NT2/D1 (cell line): ENCODE measurements at regions not wholly inside any gene's neighbourhood (a gene's known extent, or its start where the extent isn't known, plus 50 kb on each side); places are given as distances from the start of the nearest gene placed in this dataset.

Experiments used
- DNase-seq: peaks from one replicate; pipeline ENCODE4 v3.0.0-alpha.2; 2011; ENCODE audit warnings: low read depth, low spot score
- H3K27me3 ChIP-seq: 2 replicates; pipeline ENCODE4 v1.6.0; 2011; ENCODE audit warnings: mild to moderate bottlenecking; ENCODE audit not compliant: insufficient read length, insufficient read depth
- H3K36me3 ChIP-seq: 2 replicates; pipeline ENCODE4 v1.6.1; 2011; ENCODE audit warnings: mild to moderate bottlenecking, low read length, mixed read lengths; ENCODE audit not compliant: insufficient read depth, insufficient read length
- H3K4me1 ChIP-seq: 2 replicates; pipeline ENCODE4 v1.5.1; 2011; ENCODE audit not compliant: insufficient read depth, insufficient read length
- H3K4me3 ChIP-seq: 2 replicates; pipeline ENCODE4 v1.5.1; 2011; ENCODE audit warnings: low read depth; ENCODE audit not compliant: insufficient read length
- H3K9ac ChIP-seq: 2 replicates; pipeline ENCODE4 v1.6.0; 2011; ENCODE audit warnings: low read depth; ENCODE audit not compliant: insufficient read length
- H3K9me3 ChIP-seq: 2 replicates; pipeline ENCODE4 v1.5.1; 2011; ENCODE audit warnings: mild to moderate bottlenecking, low read length; ENCODE audit not compliant: insufficient read depth
- SUZ12 ChIP-seq: IDR thresholded peaks from 2 replicates; pipeline ENCODE4 v1.6.1; 2011; ENCODE audit not compliant: insufficient read length, insufficient read depth; ENCODE audit errors: extremely low read depth
- YY1 ChIP-seq: IDR thresholded peaks from 2 replicates; pipeline ENCODE4 v1.6.1; 2011; ENCODE audit not compliant: insufficient read length, insufficient read depth
- ZNF274 ChIP-seq: IDR thresholded peaks from 2 replicates; pipeline ENCODE4 v1.6.1; 2011; ENCODE audit warnings: mild to moderate bottlenecking, low read depth, low read length

- Histone ChIP-seq H3K36me3 (no peaks in the 10 kb centered on the region), H3K9me3 (no peaks in the 10 kb centered on the region), H3K4me1 (no peaks in the 10 kb centered on the region), H3K4me3 (no peak overlapping the region), H3K27me3 (no peaks in the 10 kb centered on the region), H3K9ac (no peak overlapping the region)
- TF ChIP-seq YY1 (no peak), ZNF274 (no peak), SUZ12 (no peak)
- DNase-seq: no peak
Observed at GRCh38 chr5:2239201-2239910, 356.6 kb upstream of the IRX4 start.

GRCh38 chr5:2238732-2239131 lies 356.0 kb upstream of the IRX4 start:
- Histone ChIP-seq H3K4me1 (no peaks in the 10 kb centered on the region), H3K36me3 (no peaks in the 10 kb centered on the region), H3K4me3 (no peak overlapping the region), H3K27me3 (no peaks in the 10 kb centered on the region), H3K9me3 (no peaks in the 10 kb centered on the region), H3K9ac (no peak overlapping the region)
- no peak for DNase-seq
- TF ChIP-seq ZNF274: no peak
- no peak for TF ChIP-seq SUZ12
- TF ChIP-seq YY1: no peak

DNA sequence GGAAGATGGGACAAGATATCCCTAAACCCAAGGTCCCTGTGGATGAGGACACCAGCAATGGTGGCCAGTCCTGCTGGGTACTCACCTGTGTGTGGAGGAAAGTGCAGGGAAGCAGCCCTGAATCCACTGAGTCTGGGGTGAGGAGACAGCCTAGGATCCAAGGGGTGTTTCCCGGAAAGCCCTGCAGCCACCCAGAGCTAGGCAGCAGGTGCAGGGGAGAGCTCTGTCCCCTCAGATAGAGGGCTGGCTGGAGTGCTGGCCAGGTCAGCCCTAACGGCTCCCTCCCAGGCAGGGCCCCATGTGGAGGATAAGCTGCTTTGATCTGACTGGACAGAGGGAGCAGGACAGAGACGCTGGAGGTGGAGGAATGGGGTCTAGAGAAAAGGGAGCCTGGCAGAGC lies 344.7 kb upstream of the IRX4 start:
- Histone ChIP-seq H3K4me3 (no peak overlapping the region), H3K27me3 (no peaks in the 10 kb centered on the region), H3K9me3 (no peaks in the 10 kb centered on the region), H3K36me3 (no peaks in the 10 kb centered on the region), H3K9ac (no peak overlapping the region), H3K4me1 (no peaks in the 10 kb centered on the region)
- no peak for TF ChIP-seq ZNF274
- TF ChIP-seq SUZ12: no peak
- no peak for TF ChIP-seq YY1
- DNase-seq: no peak

GRCh38 chr5:2224689-2225088 lies 342.0 kb upstream of the IRX4 start:
- Histone ChIP-seq H3K27me3 (no peaks in the 10 kb centered on the region), H3K9ac (no peak overlapping the region), H3K4me3 (no peak overlapping the region), H3K9me3 (no peaks in the 10 kb centered on the region), H3K36me3 (no peaks in the 10 kb centered on the region), H3K4me1 (no peaks in the 10 kb centered on the region)
- no peak for TF ChIP-seq SUZ12
- TF ChIP-seq YY1: no peak
- TF ChIP-seq ZNF274: no peak
- no peak for DNase-seq

DNA sequence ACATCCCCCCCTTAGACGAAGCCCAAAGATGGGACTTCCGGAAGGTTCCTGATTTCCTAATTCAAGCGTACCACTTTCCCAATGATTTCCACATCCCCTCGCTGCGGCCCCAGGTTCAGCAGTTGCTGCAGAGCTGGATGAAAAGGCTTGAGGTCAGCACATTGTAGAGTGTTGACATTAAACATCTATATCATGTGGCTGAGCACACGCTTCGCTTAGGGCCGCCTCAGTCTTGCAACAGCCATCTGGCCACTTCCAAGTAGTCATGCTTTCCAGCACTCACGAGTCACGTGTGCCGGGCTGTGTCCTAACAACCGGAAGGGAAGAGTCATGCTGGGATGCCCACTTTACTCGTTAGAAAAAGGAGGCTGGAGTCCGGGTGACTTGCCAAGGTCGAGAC lies 340.6 kb upstream of the IRX4 start:
- no peaks in the 10 kb centered on the region for H3K36me3 ChIP-seq
- H3K27me3 ChIP-seq: no peaks in the 10 kb centered on the region
- TF ChIP-seq YY1: no peak
- TF ChIP-seq ZNF274: no peak
- TF ChIP-seq SUZ12: no peak
- H3K9ac ChIP-seq: no peak overlapping the region
- no peak overlapping the region for H3K4me3 ChIP-seq
- no peaks in the 10 kb centered on the region for H3K9me3 ChIP-seq
- DNase-seq: no peak
- H3K4me1 ChIP-seq: no peaks in the 10 kb centered on the region

GRCh38 chr5:2222246-2222992 lies 339.7 kb upstream of the IRX4 start:
- no peaks in the 10 kb centered on the region for H3K27me3 ChIP-seq
- no peak overlapping the region for H3K4me3 ChIP-seq
- TF ChIP-seq YY1 (no peak), SUZ12 (no peak), ZNF274 (no peak)
- H3K9me3 ChIP-seq: no peaks in the 10 kb centered on the region
- no peak overlapping the region for H3K9ac ChIP-seq
- DNase-seq: no peak
- no peaks in the 10 kb centered on the region for H3K4me1 ChIP-seq
- no peaks in the 10 kb centered on the region for H3K36me3 ChIP-seq

GRCh38 chr5:2221450-2221849 lies 338.7 kb upstream of the IRX4 start:
- no peak for DNase-seq
- no peaks in the 10 kb centered on the region for H3K9me3 ChIP-seq
- no peaks in the 10 kb centered on the region for H3K27me3 ChIP-seq
- TF ChIP-seq YY1 (no peak), ZNF274 (no peak), SUZ12 (no peak)
- no peak overlapping the region for H3K9ac ChIP-seq
- no peaks in the 10 kb centered on the region for H3K36me3 ChIP-seq
- H3K4me3 ChIP-seq: no peak overlapping the region
- no peaks in the 10 kb centered on the region for H3K4me1 ChIP-seq
